ENCODE measurements at regions not wholly inside any gene's neighbourhood (a gene's known extent, or its start where the extent isn't known, plus 50 kb on each side); places are given as distances from the start of the nearest gene placed in this dataset.

- TF ChIP-seq LEF1 (IDR thresholded peaks at IDR 0.05; ENCODE audit: borderline replicate concordance) (no peak), L3MBTL2 (conservative IDR thresholded peaks at IDR 0.05) (no peak), TARDBP (IDR thresholded peaks at IDR 0.05) (no peak), HDGF (IDR thresholded peaks at IDR 0.05; ENCODE audit: borderline replicate concordance) (no peak), SP1 (IDR thresholded peaks at IDR 0.05) (no peak), ZNF384 (IDR thresholded peaks at IDR 0.05) (no peak), FOXK2 (IDR thresholded peaks at IDR 0.05) (no peak)
Measured at GRCh38 chr14:21723431-21724045, 49.9 kb upstream of the OR4E1 start.

Measured in HEK293T (cell line).